ENCODE measurements at regions not wholly inside any gene's neighbourhood (a gene's known extent, or its start where the extent isn't known, plus 50 kb on each side); places are given as distances from the start of the nearest gene placed in this dataset.

- no peak overlapping the region for H2AFZ ChIP-seq
- ATAC-seq (no peak), DNase-seq (ENCODE audit: low spot score) (no peak)
- peaks cover 3% of the 10 kb centered on the region; the same call in 1 of the 3 replicates for H3K9me3 Mint-ChIP-seq
- no peak overlapping the region for H3K4me3 ChIP-seq
- H3K27me3 ChIP-seq (ENCODE audit: insufficient read depth): no peaks in the 10 kb centered on the region
- H3F3A ChIP-seq (replicated peaks; ENCODE audit: low read depth): no peaks in the 10 kb centered on the region
- no peak overlapping the region for H3K4me3 Mint-ChIP-seq
- no peaks in the 10 kb centered on the region for H3K9me2 ChIP-seq (ENCODE audit: insufficient read depth)
- peaks cover 2% of the 10 kb centered on the region for H3K27me3 Mint-ChIP-seq (ENCODE audit: insufficient read depth, low read depth, poor library complexity)
- no peaks in the 10 kb centered on the region for H3K36me3 Mint-ChIP-seq (ENCODE audit: low read depth)
- H4K20me1 ChIP-seq (replicated peaks; ENCODE audit: insufficient read depth): no peaks in the 10 kb centered on the region
- H3K27ac ChIP-seq (ENCODE audit: low read depth): no peak overlapping the region
- no peaks in the 10 kb centered on the region for H3K79me2 ChIP-seq (replicated peaks; ENCODE audit: insufficient read depth)
- no peaks in the 10 kb centered on the region for H3K4me1 ChIP-seq (ENCODE audit: insufficient read depth)
- H3K4me2 ChIP-seq: no peak overlapping the region
- no peaks in the 10 kb centered on the region for H3K4me1 Mint-ChIP-seq
- no peak for TF ChIP-seq ZNF462 (CRISPR knock-in tag; IDR thresholded peaks at IDR 0.05)
- TF ChIP-seq JUNB (IDR thresholded peaks at IDR 0.05; ENCODE audit: unreplicated experiment): no peak
- TF ChIP-seq NANOG (IDR thresholded peaks at IDR 0.05; ENCODE audit: borderline replicate concordance): no peak
- TF ChIP-seq STAT1 (IDR thresholded peaks at IDR 0.05; ENCODE audit: unreplicated experiment): no peak
- TF ChIP-seq POLR2AphosphoS5 (IDR thresholded peaks at IDR 0.05; ENCODE audit: low read depth): no peak
- no peak for TF ChIP-seq ZNF331 (CRISPR knock-in tag; IDR thresholded peaks at IDR 0.05; ENCODE audit: low read depth)
- TF ChIP-seq EZH2 (IDR thresholded peaks at IDR 0.05; ENCODE audit: low read depth, unreplicated experiment): no peak
- no peak for TF ChIP-seq ETS1 (IDR thresholded peaks at IDR 0.05)
- no peak for TF ChIP-seq CREB1 (CRISPR knock-in tag; IDR thresholded peaks at IDR 0.05; ENCODE audit: low read depth)
- no peaks in the 10 kb centered on the region for H3K36me3 ChIP-seq (ENCODE audit: insufficient read depth)
- H3K27ac Mint-ChIP-seq: no peak overlapping the region
Measured at GRCh38 chr7:14048889-14049288, 59.4 kb upstream of the ETV1 start.
